ENCODE measurements at regions not wholly inside any gene's neighbourhood (a gene's known extent, or its start where the extent isn't known, plus 50 kb on each side); places are given as distances from the start of the nearest gene placed in this dataset.

DNA sequence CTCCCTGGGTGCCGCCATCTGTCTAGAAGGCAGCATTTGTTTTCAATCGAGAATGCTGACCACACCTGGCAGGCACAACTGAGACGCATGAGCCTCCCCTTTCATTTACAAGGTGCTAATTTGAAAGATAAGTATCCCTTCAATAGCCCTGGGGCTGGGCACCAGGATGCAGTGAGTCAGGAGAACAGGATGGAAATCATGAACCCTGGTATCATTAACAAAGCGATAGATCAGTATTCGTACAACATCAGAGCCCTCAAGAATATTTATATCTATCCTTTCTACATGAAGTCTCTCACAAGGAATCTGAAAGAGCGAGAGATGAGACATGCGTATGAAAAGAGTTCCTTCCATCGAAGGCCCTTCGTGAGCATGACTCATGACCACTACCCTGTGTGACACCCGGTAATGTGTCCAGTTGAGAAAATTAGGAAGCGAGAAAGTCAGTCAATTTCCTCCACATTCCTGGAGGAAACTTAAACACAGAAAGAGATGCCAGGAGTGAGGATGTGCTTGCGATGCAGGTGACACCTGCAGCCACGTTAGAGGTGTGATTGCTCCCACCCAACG, 123.1 kb upstream of the PITRM1 start:
- Histone ChIP-seq H3K36me3 (replicated peaks in 1 of 2; ENCODE audit: control insufficient read depth in 1 of 2, insufficient read depth in 2 of 2, low read length in 1 of 2) (no peaks in the 10 kb centered on the region), H3K9me2 (no peaks in the 10 kb centered on the region), H3K27me3 (ENCODE audit: insufficient read depth) (no peaks in the 10 kb centered on the region), H3K27ac (ENCODE audit: low read depth in 2 of 2, low read length in 1 of 2) (no peak overlapping the region), H3K9me3 (no peaks in the 10 kb centered on the region), H3K4me1 (ENCODE audit: control insufficient read depth in 1 of 2, insufficient read depth in 2 of 2, low read depth in 1 of 2, low read length in 1 of 2) (peaks cover 0 to 6% of the 10 kb centered on the region in 2 experiments; a peak in 1 of 4 replicates), H3K4me2 (no peak overlapping the region), H3F3A (replicated peaks; ENCODE audit: insufficient read depth) (no peaks in the 10 kb centered on the region), H3K4me3 (ENCODE audit: low read depth in 2 of 2, low read length in 1 of 2) (no peak overlapping the region), H3K9ac (no peak overlapping the region), H2AFZ (ENCODE audit: low read depth) (no peak overlapping the region), H3K79me2 (ENCODE audit: insufficient read depth) (no peaks in the 10 kb centered on the region), H4K20me1 (ENCODE audit: insufficient read depth) (no peaks in the 10 kb centered on the region)
- CTCF ChIA-PET = no interaction called here
- DNase-seq = no peak
- POLR2A ChIA-PET = no interaction called here
- TF ChIP-seq FOXJ3 (CRISPR knock-in tag; IDR thresholded peaks at IDR 0.05) (no peak), ELF1 (IDR thresholded peaks at IDR 0.05) (no peak), NRF1 (IDR thresholded peaks at IDR 0.05; ENCODE audit: low read depth, low read length) (no peak), FOXM1 (IDR thresholded peaks at IDR 0.05; ENCODE audit: low read depth) (no peak), YY1 (IDR thresholded peaks at IDR 0.05; ENCODE audit: low read depth) (no peak), POLR2AphosphoS5 (IDR thresholded peaks at IDR 0.05; ENCODE audit: low read depth, low read length) (no peak), TEAD4 (IDR thresholded peaks at IDR 0.05; ENCODE audit: borderline replicate concordance, insufficient read depth) (no peak), RAD21 (IDR thresholded peaks at IDR 0.05; ENCODE audit: low read length) (no peak), SIN3A (IDR thresholded peaks at IDR 0.05; ENCODE audit: borderline replicate concordance, low read depth, low read length) (no peak), TAF1 (IDR thresholded peaks at IDR 0.05; ENCODE audit: borderline replicate concordance, low read depth, low read length) (no peak), SMC3 (IDR thresholded peaks at IDR 0.05; ENCODE audit: low read depth, low read length) (no peak)
- TF ChIP-seq, protein P1, sequence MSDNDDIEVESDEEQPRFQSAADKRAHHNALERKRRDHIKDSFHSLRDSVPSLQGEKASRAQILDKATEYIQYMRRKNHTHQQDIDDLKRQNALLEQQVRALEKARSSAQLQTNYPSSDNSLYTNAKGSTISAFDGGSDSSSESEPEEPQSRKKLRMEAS (IDR thresholded peaks at IDR 0.05; ENCODE audit: low read depth) = no peak
- TF ChIP-seq, protein P2, sequence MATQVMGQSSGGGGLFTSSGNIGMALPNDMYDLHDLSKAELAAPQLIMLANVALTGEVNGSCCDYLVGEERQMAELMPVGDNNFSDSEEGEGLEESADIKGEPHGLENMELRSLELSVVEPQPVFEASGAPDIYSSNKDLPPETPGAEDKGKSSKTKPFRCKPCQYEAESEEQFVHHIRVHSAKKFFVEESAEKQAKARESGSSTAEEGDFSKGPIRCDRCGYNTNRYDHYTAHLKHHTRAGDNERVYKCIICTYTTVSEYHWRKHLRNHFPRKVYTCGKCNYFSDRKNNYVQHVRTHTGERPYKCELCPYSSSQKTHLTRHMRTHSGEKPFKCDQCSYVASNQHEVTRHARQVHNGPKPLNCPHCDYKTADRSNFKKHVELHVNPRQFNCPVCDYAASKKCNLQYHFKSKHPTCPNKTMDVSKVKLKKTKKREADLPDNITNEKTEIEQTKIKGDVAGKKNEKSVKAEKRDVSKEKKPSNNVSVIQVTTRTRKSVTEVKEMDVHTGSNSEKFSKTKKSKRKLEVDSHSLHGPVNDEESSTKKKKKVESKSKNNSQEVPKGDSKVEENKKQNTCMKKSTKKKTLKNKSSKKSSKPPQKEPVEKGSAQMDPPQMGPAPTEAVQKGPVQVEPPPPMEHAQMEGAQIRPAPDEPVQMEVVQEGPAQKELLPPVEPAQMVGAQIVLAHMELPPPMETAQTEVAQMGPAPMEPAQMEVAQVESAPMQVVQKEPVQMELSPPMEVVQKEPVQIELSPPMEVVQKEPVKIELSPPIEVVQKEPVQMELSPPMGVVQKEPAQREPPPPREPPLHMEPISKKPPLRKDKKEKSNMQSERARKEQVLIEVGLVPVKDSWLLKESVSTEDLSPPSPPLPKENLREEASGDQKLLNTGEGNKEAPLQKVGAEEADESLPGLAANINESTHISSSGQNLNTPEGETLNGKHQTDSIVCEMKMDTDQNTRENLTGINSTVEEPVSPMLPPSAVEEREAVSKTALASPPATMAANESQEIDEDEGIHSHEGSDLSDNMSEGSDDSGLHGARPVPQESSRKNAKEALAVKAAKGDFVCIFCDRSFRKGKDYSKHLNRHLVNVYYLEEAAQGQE (IDR thresholded peaks at IDR 0.05; ENCODE audit: low read depth, low read length) = no peak
- TF ChIP-seq, protein P3, sequence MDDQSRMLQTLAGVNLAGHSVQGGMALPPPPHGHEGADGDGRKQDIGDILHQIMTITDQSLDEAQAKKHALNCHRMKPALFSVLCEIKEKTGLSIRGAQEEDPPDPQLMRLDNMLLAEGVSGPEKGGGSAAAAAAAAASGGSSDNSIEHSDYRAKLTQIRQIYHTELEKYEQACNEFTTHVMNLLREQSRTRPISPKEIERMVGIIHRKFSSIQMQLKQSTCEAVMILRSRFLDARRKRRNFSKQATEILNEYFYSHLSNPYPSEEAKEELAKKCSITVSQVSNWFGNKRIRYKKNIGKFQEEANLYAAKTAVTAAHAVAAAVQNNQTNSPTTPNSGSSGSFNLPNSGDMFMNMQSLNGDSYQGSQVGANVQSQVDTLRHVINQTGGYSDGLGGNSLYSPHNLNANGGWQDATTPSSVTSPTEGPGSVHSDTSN (IDR thresholded peaks at IDR 0.05) = no peak
- TF ChIP-seq, protein P4, sequence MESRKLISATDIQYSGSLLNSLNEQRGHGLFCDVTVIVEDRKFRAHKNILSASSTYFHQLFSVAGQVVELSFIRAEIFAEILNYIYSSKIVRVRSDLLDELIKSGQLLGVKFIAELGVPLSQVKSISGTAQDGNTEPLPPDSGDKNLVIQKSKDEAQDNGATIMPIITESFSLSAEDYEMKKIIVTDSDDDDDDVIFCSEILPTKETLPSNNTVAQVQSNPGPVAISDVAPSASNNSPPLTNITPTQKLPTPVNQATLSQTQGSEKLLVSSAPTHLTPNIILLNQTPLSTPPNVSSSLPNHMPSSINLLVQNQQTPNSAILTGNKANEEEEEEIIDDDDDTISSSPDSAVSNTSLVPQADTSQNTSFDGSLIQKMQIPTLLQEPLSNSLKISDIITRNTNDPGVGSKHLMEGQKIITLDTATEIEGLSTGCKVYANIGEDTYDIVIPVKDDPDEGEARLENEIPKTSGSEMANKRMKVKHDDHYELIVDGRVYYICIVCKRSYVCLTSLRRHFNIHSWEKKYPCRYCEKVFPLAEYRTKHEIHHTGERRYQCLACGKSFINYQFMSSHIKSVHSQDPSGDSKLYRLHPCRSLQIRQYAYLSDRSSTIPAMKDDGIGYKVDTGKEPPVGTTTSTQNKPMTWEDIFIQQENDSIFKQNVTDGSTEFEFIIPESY (IDR thresholded peaks at IDR 0.05; ENCODE audit: borderline replicate concordance, low read depth) = no peak
- WGBS (ENCODE audit: low lambda C conversion rate) = 90% methylated on average over 14 of the region's 14 CpGs

All from SK-N-SH (cell line).